Keratinocyte (primary cell): ENCODE measurements at regions not wholly inside any gene's neighbourhood (a gene's known extent, or its start where the extent isn't known, plus 50 kb on each side); places are given as distances from the start of the nearest gene placed in this dataset.

ENCODE experiments used
- DNase-seq: peaks from one replicate; pipeline ENCODE4 v3.0.0-alpha.2; 2011; ENCODE audit warnings: low read depth, missing footprints, low spot score
- FAIRE-seq: peaks from 2 replicates; lab custom pipeline; 2011; peaks lifted over from hg19 to GRCh38; lab: Jason Lieb, UNC
- H2AFZ ChIP-seq: 2 replicates; pipeline ENCODE4 v1.6.0; 2012; ENCODE audit warnings: low read length, control low read depth, inconsistent platforms; ENCODE audit not compliant: control insufficient read depth
- H3K27ac ChIP-seq: 2 replicates; pipeline ENCODE4 v1.5.1; 2011; ENCODE audit warnings: low read length; ENCODE audit not compliant: control insufficient read depth, insufficient read depth
- H3K27me3 ChIP-seq: 3 replicates; pipeline ENCODE4 v1.6.0; 2011; ENCODE audit warnings: low read length; ENCODE audit not compliant: control insufficient read depth, insufficient read depth; ENCODE audit errors: extremely low read depth
- H3K36me3 ChIP-seq, 2 experiments: 2 replicates in 1 of 2; 3 replicates in 1 of 2; pipeline ENCODE4 v1.5.1; 2011; ENCODE audit warnings: low read length in 2 of 2, mild to moderate bottlenecking in 1 of 2; ENCODE audit not compliant: control insufficient read depth in 2 of 2, insufficient read depth in 2 of 2; ENCODE audit errors: extremely low read depth in 1 of 2
- H3K4me1 ChIP-seq: 3 replicates; pipeline ENCODE4 v1.5.1; 2011; ENCODE audit warnings: low read length; ENCODE audit not compliant: control insufficient read depth, insufficient read depth; ENCODE audit errors: extremely low read depth
- H3K4me2 ChIP-seq: 3 replicates; pipeline ENCODE4 v1.6.0; 2011; ENCODE audit warnings: low read depth, low read length; ENCODE audit not compliant: control insufficient read depth, insufficient read depth; ENCODE audit errors: extremely low read depth
- H3K4me3 ChIP-seq, 3 experiments: fragments of 200-600 bp in 1 of 3; sonication (generic) in 1 of 3; 2 replicates in 2 of 3; 3 replicates in 1 of 3; pipeline ENCODE4 v1.5.1; 2011 to 2016; ENCODE audit warnings: low read length in 3 of 3, mild to moderate bottlenecking in 3 of 3, control low read depth in 2 of 3, inconsistent platforms in 1 of 3, low read depth in 1 of 3, mixed read lengths in 1 of 3, mixed run types in 1 of 3, moderate library complexity in 1 of 3; ENCODE audit not compliant: control insufficient read depth in 2 of 3, insufficient read depth in 2 of 3; ENCODE audit errors: extremely low read depth in 1 of 3
- H3K79me2 ChIP-seq: 2 replicates; pipeline ENCODE4 v1.6.0; 2012; ENCODE audit warnings: low read length; ENCODE audit not compliant: control insufficient read depth, insufficient read depth
- H3K9ac ChIP-seq: 3 replicates; pipeline ENCODE4 v1.6.0; 2011; ENCODE audit warnings: low read length; ENCODE audit not compliant: control insufficient read depth, insufficient read depth; ENCODE audit errors: extremely low read depth
- H3K9me1 ChIP-seq: 3 replicates; pipeline ENCODE4 v1.6.0; 2011; ENCODE audit warnings: low read length; ENCODE audit not compliant: control insufficient read depth, insufficient read depth; ENCODE audit errors: extremely low read depth
- H3K9me3 ChIP-seq: 2 replicates; pipeline ENCODE4 v1.5.1; 2012; ENCODE audit warnings: low read depth, low read length; ENCODE audit not compliant: control insufficient read depth
- H4K20me1 ChIP-seq: 3 replicates; pipeline ENCODE4 v1.6.0; 2011; ENCODE audit warnings: low read length; ENCODE audit not compliant: control insufficient read depth, insufficient read depth; ENCODE audit errors: extremely low read depth
- CTCF ChIP-seq, 3 experiments: IDR thresholded peaks in 1 of 3; conservative IDR thresholded peaks in 1 of 3; optimal IDR thresholded peaks in 1 of 3; 2 replicates in 2 of 3; 3 replicates in 1 of 3; pipeline versions ENCODE3 to v1.5.1; 2011; ENCODE audit warnings: low read length in 3 of 3, mild to moderate bottlenecking in 3 of 3, moderate library complexity in 2 of 3, control low read depth in 1 of 3, inconsistent platforms in 1 of 3; ENCODE audit not compliant: insufficient read depth in 2 of 3; ENCODE audit errors: extremely low read depth in 1 of 3
- EZH2 ChIP-seq: IDR thresholded peaks from one replicate; pipeline ENCODE4 v1.6.1; 2012; ENCODE audit warnings: inconsistent platforms, mild to moderate bottlenecking, low read length, moderate library complexity
- dilution Hi-C: fragments of 300-500 bp; cut with MboI; formaldehyde crosslinking; loops from one replicate; pipeline ENCODE4 v1.7.0; 2020; ENCODE audit warnings: low sequenced_read_pairs; ENCODE audit not compliant: extremely low pct_ligation_motif_present

- Histone ChIP-seq H3K9ac (no peak overlapping the region), H3K4me3 (no peak overlapping the region), H3K9me1 (no peaks in the 10 kb centered on the region), H3K79me2 (no peaks in the 10 kb centered on the region), H3K27me3 (no peaks in the 10 kb centered on the region), H3K4me2 (no peak overlapping the region), H3K4me1 (peaks cover 7% of the 10 kb centered on the region), H3K36me3 (no peaks in the 10 kb centered on the region), H3K9me3 (no peaks in the 10 kb centered on the region), H4K20me1 (no peaks in the 10 kb centered on the region), H2AFZ (no peak overlapping the region), H3K27ac (no peak overlapping the region)
- dilution Hi-C loops, result no loop called here
- no peak for FAIRE-seq
- TF ChIP-seq CTCF (optimal IDR thresholded peaks at IDR 0.05 in 1 of 3, IDR thresholded peaks at IDR 0.05 in 1 of 3, conservative IDR thresholded peaks at IDR 0.05 in 1 of 3; ENCODE audit: extremely low read depth in 1 of 3, insufficient read depth in 2 of 3, low read length in 3 of 3) (no peak), EZH2 (no peak)
- no peak for DNase-seq
Observed at GRCh38 chr4:53707491-53707890, 116.2 kb upstream of the LNX1 start.

- no peak for TF ChIP-seq EZH2
- peak; percentile 27 to 72 (median 59) for TF ChIP-seq CTCF (optimal IDR thresholded peaks at IDR 0.05 in 1 of 3, IDR thresholded peaks at IDR 0.05 in 1 of 3, conservative IDR thresholded peaks at IDR 0.05 in 1 of 3; ENCODE audit: extremely low read depth in 1 of 3, insufficient read depth in 2 of 3, low read length in 3 of 3)
- peak; percentile 26 for FAIRE-seq
- Histone ChIP-seq H2AFZ (no peak overlapping the region), H3K9ac (no peak overlapping the region), H3K4me1 (peaks cover 10% of the 10 kb centered on the region), H3K9me1 (no peaks in the 10 kb centered on the region), H3K4me3 (no peak overlapping the region), H4K20me1 (no peaks in the 10 kb centered on the region), H3K27ac (no peak overlapping the region), H3K79me2 (no peaks in the 10 kb centered on the region), H3K4me2 (no peak overlapping the region), H3K27me3 (no peaks in the 10 kb centered on the region), H3K36me3 (no peaks in the 10 kb centered on the region), H3K9me3 (no peaks in the 10 kb centered on the region)
- dilution Hi-C loops, result no loop called here
- DNase-seq, result no peak
Observed at GRCh38 chr4:53706422-53707032, 115.2 kb upstream of the LNX1 start.
